ENCODE measurements at regions not wholly inside any gene's neighbourhood (a gene's known extent, or its start where the extent isn't known, plus 50 kb on each side); places are given as distances from the start of the nearest gene placed in this dataset.
"Not testable (repeated sequence)": the region's sequence is repeated elsewhere in the genome, so short reads cannot be mapped to it uniquely, and the experiment has no call there.

DNA sequence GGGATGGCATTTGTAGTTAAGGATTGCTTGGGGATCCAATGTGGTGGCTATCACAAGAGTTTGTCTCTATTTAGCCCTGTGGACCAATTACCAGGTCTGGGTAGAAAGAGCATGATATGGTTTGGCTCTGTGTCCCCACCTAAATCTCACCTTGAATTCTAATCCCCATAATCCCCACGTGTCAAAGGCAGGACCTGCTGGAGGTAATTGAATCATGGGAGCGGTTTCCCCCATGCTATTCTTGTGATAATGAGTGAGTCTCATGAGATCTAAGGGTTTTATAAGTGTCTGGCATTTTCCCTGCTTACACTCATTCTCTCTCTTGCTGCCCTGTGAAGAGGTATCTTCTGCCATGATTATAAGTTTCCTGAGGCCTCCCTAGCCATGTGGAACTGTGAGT lies 86.4 kb upstream of the HS3ST4 start:
- Histone ChIP-seq H3K9me3 (ENCODE audit: control insufficient read depth in 1 of 2, low read length in 2 of 2) (peaks cover 0 to 9% of the 10 kb centered on the region in 2 donors), H3K36me3 (ENCODE audit: control insufficient read depth in 1 of 2, insufficient read depth in 2 of 2, low read length in 2 of 2) (no peaks in the 10 kb centered on the region)

DNA sequence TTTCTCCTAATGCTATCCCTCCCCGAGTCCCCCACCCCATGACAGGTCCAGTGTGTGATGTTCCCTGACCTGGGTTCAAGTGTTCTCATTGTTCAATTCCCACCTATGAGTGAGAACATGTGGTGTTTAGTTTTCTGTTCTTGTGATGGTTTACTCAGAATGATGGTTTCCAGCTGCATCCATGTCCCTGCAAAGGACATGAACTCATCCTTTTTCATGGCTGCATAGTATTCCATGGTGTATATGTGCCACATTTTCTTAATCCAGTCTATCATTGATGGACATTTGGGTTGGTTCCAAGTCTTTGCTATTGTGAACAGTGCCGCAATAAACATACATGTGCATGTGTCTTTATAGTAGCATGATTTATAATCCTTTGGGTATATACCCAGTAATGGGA lies 90.5 kb upstream of the HS3ST4 start:
- H3K4me3 ChIP-seq (ENCODE audit: low read depth in 1 of 2, low read length in 2 of 2); H3K27me3 ChIP-seq (ENCODE audit: low read depth, low read length); H3K9me3 ChIP-seq (ENCODE audit: control insufficient read depth in 1 of 2, low read length in 2 of 2); H3K4me1 ChIP-seq (ENCODE audit: control insufficient read depth in 1 of 2, insufficient read depth in 2 of 2, low read length in 2 of 2); H3K36me3 ChIP-seq (ENCODE audit: control insufficient read depth in 1 of 2, insufficient read depth in 2 of 2, low read length in 2 of 2); H3K27ac ChIP-seq (ENCODE audit: low read length): not testable (repeated sequence)

More for the DNA sequence above, 86.4 kb upstream of the HS3ST4 start:
- H3K27me3 ChIP-seq (ENCODE audit: low read depth, low read length): no peaks in the 10 kb centered on the region
- H3K27ac ChIP-seq (ENCODE audit: low read length): no peak overlapping the region
- H3K4me1 ChIP-seq (ENCODE audit: control insufficient read depth in 1 of 2, insufficient read depth in 2 of 2, low read length in 2 of 2): no peaks in the 10 kb centered on the region
- H3K4me3 ChIP-seq (ENCODE audit: low read depth in 1 of 2, low read length in 2 of 2): no peak overlapping the region

DNA sequence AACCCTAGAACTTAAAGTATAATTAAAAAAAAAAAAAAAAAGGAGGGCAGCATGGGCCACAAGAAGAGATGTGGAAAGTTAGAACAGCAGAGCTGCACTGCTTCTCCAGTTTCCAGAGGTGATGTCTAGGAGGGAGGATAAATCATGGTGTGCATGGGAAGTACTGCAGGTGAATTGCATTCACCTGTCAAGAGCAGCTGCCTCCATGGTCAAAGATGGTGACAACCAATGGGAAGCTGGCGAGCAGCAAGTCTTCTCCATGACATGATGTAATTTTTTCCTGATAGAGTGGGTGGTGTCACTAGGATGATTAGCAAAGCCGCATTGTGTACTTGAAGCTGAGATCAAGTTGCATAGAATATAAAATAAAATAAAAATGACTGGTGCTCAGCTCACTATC lies 95.6 kb upstream of the HS3ST4 start:
- H3K4me1 ChIP-seq (ENCODE audit: control insufficient read depth in 1 of 2, insufficient read depth in 2 of 2, low read length in 2 of 2): no peaks in the 10 kb centered on the region
- H3K4me3 ChIP-seq (ENCODE audit: low read depth in 1 of 2, low read length in 2 of 2): no peak overlapping the region
- H3K9me3 ChIP-seq (ENCODE audit: control insufficient read depth in 1 of 2, low read length in 2 of 2): peaks cover 0 to 3% of the 10 kb centered on the region in 2 donors
- no peak overlapping the region for H3K27ac ChIP-seq (ENCODE audit: low read length)
- H3K27me3 ChIP-seq (ENCODE audit: low read depth, low read length): no peaks in the 10 kb centered on the region
- H3K36me3 ChIP-seq (ENCODE audit: control insufficient read depth in 1 of 2, insufficient read depth in 2 of 2, low read length in 2 of 2): no peaks in the 10 kb centered on the region

DNA sequence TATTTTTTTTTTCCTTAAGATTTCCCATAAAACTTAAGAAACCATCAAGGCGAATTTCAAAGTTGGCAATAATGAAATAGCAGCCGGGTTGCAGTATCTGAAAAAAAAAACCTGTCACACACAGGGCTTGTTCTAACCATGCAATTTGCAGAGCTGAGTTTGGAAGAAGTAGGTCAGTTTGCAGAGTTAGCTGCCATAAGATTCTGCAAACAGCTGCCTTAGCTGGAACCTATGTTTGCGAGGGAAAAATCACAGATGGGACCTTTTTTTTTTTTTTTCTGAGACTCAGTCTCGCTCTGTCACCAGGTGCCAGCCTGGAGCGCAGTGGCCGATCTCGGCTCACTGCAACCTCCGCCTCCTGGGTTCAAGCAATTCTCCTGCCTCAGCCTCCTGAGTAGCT lies 98.5 kb upstream of the HS3ST4 start:
- no peak overlapping the region for H3K27ac ChIP-seq (ENCODE audit: low read length)
- no peaks in the 10 kb centered on the region for H3K4me1 ChIP-seq (ENCODE audit: control insufficient read depth in 1 of 2, insufficient read depth in 2 of 2, low read length in 2 of 2)
- H3K27me3 ChIP-seq (ENCODE audit: low read depth, low read length): no peaks in the 10 kb centered on the region
- H3K36me3 ChIP-seq (ENCODE audit: control insufficient read depth in 1 of 2, insufficient read depth in 2 of 2, low read length in 2 of 2): no peaks in the 10 kb centered on the region
- no peaks in the 10 kb centered on the region for H3K9me3 ChIP-seq (ENCODE audit: control insufficient read depth in 1 of 2, low read length in 2 of 2)
- no peak overlapping the region for H3K4me3 ChIP-seq (ENCODE audit: low read depth in 1 of 2, low read length in 2 of 2)

DNA sequence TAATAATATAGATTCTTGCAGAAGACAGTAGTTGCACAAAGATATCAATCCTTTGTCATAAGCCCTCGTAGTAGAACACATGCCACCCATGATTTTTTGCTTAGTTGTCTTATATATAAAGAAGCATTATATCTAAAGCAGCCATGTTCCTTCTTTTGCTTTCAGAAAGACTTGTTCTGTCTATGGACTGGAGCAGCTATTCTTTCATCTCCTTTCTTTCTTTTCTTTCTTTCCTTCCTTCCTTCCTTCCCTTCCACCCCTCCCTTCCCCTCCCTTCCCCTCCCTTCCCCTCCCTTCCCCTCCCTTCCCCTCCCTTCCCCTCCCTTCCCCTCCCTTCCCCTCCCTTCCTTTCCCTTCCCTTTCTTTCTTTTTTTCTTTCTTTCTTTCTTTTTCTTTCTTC lies 104.0 kb upstream of the HS3ST4 start:
- Histone ChIP-seq H3K4me1 (ENCODE audit: control insufficient read depth in 1 of 2, insufficient read depth in 2 of 2, low read length in 2 of 2) (no peaks in the 10 kb centered on the region), H3K27ac (ENCODE audit: low read length) (no peak overlapping the region), H3K4me3 (ENCODE audit: low read depth in 1 of 2, low read length in 2 of 2) (no peak overlapping the region), H3K9me3 (ENCODE audit: control insufficient read depth in 1 of 2, low read length in 2 of 2) (no peaks in the 10 kb centered on the region), H3K27me3 (ENCODE audit: low read depth, low read length) (no peaks in the 10 kb centered on the region), H3K36me3 (ENCODE audit: control insufficient read depth in 1 of 2, insufficient read depth in 2 of 2, low read length in 2 of 2) (no peaks in the 10 kb centered on the region)

DNA sequence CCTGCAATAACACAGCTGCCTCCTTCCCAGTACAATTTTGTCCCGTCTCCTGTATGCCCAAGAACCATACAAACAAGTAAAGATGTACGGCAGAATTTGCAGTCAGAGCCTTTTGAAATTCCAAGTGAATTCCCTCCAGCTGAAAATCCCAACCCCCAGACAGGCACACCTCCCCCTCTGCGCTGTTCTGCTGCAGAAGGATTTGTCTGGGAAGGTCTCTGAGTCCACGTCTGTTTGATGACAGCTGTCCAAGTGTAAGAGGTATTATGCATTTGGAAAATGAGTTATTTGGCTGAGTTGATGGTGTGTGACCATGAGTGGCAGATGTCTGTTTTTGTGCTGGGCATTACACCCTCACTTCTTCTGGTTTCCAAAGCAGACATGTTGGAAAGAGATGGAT lies 104.9 kb upstream of the HS3ST4 start:
- H3K36me3 ChIP-seq (ENCODE audit: control insufficient read depth in 1 of 2, insufficient read depth in 2 of 2, low read length in 2 of 2): no peaks in the 10 kb centered on the region
- no peaks in the 10 kb centered on the region for H3K4me1 ChIP-seq (ENCODE audit: control insufficient read depth in 1 of 2, insufficient read depth in 2 of 2, low read length in 2 of 2)
- H3K27ac ChIP-seq (ENCODE audit: low read length): no peak overlapping the region
- no peaks in the 10 kb centered on the region for H3K27me3 ChIP-seq (ENCODE audit: low read depth, low read length)
- no peak overlapping the region for H3K4me3 ChIP-seq (ENCODE audit: low read depth in 1 of 2, low read length in 2 of 2)
- H3K9me3 ChIP-seq (ENCODE audit: control insufficient read depth in 1 of 2, low read length in 2 of 2): no peaks in the 10 kb centered on the region

DNA sequence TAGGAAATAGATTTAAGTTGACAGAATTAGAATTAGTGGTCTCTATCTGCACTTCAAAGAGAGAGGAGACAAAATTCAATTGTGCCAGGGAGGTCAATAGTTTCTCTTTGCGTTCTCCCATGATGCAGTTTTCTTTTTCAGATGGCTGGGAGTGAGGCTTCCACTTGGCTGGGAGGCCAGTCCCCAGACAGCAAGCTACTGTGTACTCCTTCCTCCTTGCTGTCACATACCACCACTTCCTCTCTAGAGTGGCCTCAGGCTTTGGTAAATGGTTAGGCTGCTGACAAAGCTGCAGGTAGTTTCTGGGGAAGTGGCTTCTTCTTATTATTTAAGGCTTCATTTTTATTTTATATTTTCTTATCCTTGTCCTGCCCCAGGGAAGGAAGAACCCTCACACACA lies 106.2 kb upstream of the HS3ST4 start:
- Histone ChIP-seq H3K9me3 (ENCODE audit: control insufficient read depth in 1 of 2, low read length in 2 of 2) (no peaks in the 10 kb centered on the region), H3K36me3 (ENCODE audit: control insufficient read depth in 1 of 2, insufficient read depth in 2 of 2, low read length in 2 of 2) (no peaks in the 10 kb centered on the region), H3K4me3 (ENCODE audit: low read depth in 1 of 2, low read length in 2 of 2) (no peak overlapping the region), H3K27ac (ENCODE audit: low read length) (no peak overlapping the region), H3K4me1 (ENCODE audit: control insufficient read depth in 1 of 2, insufficient read depth in 2 of 2, low read length in 2 of 2) (no peaks in the 10 kb centered on the region), H3K27me3 (ENCODE audit: low read depth, low read length) (no peaks in the 10 kb centered on the region)

DNA sequence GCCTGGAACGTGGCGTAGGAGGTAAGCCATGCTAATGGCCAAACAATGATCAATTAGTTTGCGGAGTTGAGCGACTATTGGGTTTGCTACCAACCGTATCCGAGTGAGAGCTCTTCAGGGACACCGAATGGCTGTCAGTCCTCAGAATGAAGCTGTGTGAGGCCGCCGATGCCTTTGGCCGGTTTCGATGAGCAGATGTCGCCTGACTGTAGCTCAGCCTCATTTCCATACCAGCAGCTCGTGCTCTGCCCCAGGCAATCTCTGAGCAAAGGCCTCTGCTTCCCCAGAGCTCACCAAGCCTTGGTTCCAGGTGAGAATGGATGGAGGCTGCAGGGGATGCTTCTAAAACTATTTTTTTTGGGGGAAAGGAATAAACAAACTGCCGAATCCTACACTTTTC lies 111.7 kb upstream of the HS3ST4 start:
- Histone ChIP-seq H3K27ac (ENCODE audit: low read length) (no peak overlapping the region), H3K9me3 (ENCODE audit: control insufficient read depth in 1 of 2, low read length in 2 of 2) (no peaks in the 10 kb centered on the region), H3K36me3 (ENCODE audit: control insufficient read depth in 1 of 2, insufficient read depth in 2 of 2, low read length in 2 of 2) (no peaks in the 10 kb centered on the region), H3K27me3 (ENCODE audit: low read depth, low read length) (no peaks in the 10 kb centered on the region), H3K4me1 (ENCODE audit: control insufficient read depth in 1 of 2, insufficient read depth in 2 of 2, low read length in 2 of 2) (no peaks in the 10 kb centered on the region), H3K4me3 (ENCODE audit: low read depth in 1 of 2, low read length in 2 of 2) (no peak overlapping the region)

DNA sequence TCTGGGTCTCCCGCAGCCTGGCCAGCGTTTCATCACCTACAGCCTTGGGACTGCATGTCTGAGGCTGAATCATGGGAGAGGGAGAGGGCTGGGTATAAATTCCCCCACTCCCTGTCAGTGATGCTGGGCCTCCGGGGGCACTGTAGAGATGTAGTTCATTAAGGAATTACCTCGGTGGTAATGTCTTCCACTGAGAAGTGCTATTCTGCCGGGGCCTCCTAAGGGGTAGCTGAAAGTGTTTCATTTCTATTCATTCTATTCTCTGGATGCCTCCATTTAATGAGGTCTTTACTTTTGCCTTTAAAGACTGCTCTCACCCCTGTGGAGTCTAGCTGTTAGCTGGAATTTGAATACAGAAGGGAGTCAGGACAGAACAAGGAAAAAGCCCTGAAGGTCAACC lies 116.4 kb upstream of the HS3ST4 start:
- Histone ChIP-seq H3K36me3 (ENCODE audit: control insufficient read depth in 1 of 2, insufficient read depth in 2 of 2, low read length in 2 of 2) (no peaks in the 10 kb centered on the region), H3K9me3 (ENCODE audit: control insufficient read depth in 1 of 2, low read length in 2 of 2) (no peaks in the 10 kb centered on the region), H3K4me1 (ENCODE audit: control insufficient read depth in 1 of 2, insufficient read depth in 2 of 2, low read length in 2 of 2) (no peaks in the 10 kb centered on the region), H3K4me3 (ENCODE audit: low read depth in 1 of 2, low read length in 2 of 2) (no peak overlapping the region), H3K27me3 (ENCODE audit: low read depth, low read length) (no peaks in the 10 kb centered on the region), H3K27ac (ENCODE audit: low read length) (no peak overlapping the region)

DNA sequence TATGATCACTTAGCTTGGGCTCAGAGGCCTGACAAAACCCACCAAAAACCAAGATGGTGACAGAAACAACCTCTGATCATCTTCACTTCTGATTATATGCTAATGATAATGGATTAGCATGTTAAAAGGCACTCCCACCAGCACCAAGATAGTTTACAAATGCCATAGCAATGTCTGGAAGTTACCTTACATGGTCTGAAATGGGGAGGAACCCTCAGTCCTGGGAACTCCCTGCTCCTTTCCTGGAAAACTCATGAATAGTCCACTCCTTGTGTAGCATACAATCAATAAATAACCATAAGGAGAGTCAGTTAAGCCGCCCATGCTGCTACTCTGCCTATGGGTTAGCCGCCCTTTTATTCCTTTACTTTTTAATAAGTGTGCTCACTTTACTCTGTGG lies 120.0 kb upstream of the HS3ST4 start:
- Histone ChIP-seq H3K27ac (ENCODE audit: low read length) (no peak overlapping the region), H3K4me1 (ENCODE audit: control insufficient read depth in 1 of 2, insufficient read depth in 2 of 2, low read length in 2 of 2) (no peaks in the 10 kb centered on the region), H3K36me3 (ENCODE audit: control insufficient read depth in 1 of 2, insufficient read depth in 2 of 2, low read length in 2 of 2) (no peaks in the 10 kb centered on the region)

DNA sequence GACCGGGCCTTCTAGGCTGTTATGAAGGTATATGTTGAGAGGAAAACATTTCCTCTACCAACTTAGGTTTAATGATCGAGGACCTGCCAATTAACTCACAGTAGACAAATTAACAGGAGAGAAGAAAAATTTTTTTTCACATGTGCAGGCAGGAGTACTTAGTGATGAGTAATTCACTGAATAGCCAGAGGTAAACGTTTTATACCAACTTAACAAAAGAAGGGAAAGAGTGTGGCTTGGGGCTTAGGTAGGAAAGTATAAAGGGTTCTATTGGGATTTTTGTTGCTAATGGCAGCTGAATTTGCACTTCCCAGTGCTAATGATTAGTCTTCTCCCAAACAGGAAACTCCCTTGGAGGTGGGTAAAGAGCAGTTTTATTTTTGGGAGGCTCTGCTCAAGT lies 121.6 kb upstream of the HS3ST4 start:
- Histone ChIP-seq H3K36me3 (ENCODE audit: control insufficient read depth in 1 of 2, insufficient read depth in 2 of 2, low read length in 2 of 2) (no peaks in the 10 kb centered on the region), H3K9me3 (ENCODE audit: control insufficient read depth in 1 of 2, low read length in 2 of 2) (peaks cover 0 to 4% of the 10 kb centered on the region in 2 donors), H3K4me1 (ENCODE audit: control insufficient read depth in 1 of 2, insufficient read depth in 2 of 2, low read length in 2 of 2) (no peaks in the 10 kb centered on the region), H3K4me3 (ENCODE audit: low read depth in 1 of 2, low read length in 2 of 2) (no peak overlapping the region), H3K27me3 (ENCODE audit: low read depth, low read length) (no peaks in the 10 kb centered on the region), H3K27ac (ENCODE audit: low read length) (no peak overlapping the region)

More for the DNA sequence above, 120.0 kb upstream of the HS3ST4 start:
- no peaks in the 10 kb centered on the region for H3K9me3 ChIP-seq (ENCODE audit: control insufficient read depth in 1 of 2, low read length in 2 of 2)
- H3K4me3 ChIP-seq (ENCODE audit: low read depth in 1 of 2, low read length in 2 of 2): no peak overlapping the region
- no peaks in the 10 kb centered on the region for H3K27me3 ChIP-seq (ENCODE audit: low read depth, low read length)

DNA sequence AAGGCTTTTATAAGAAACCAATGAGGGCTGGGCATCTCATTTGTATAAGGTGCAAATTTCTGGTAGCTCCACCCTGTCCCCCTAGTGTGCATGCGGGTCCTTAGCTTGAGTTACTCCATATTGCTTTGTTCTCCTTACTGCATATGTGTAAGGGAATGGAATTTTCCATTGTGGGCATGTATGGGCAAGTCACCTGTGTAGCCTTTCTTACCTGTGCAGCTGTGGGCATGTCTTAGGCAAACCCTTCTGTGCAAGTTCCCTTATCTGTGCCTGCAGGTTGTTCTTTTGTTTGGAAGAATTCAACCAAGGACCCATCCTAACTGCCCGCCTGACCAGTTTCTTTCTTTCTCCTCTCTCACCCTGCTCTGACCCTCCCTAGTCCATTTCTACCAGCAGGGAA lies 122.8 kb upstream of the HS3ST4 start:
- H3K36me3 ChIP-seq (ENCODE audit: control insufficient read depth in 1 of 2, insufficient read depth in 2 of 2, low read length in 2 of 2): no peaks in the 10 kb centered on the region
- H3K27ac ChIP-seq (ENCODE audit: low read length): no peak overlapping the region
- H3K9me3 ChIP-seq (ENCODE audit: control insufficient read depth in 1 of 2, low read length in 2 of 2): peaks cover 0 to 4% of the 10 kb centered on the region in 2 donors
- no peaks in the 10 kb centered on the region for H3K4me1 ChIP-seq (ENCODE audit: control insufficient read depth in 1 of 2, insufficient read depth in 2 of 2, low read length in 2 of 2)
- no peaks in the 10 kb centered on the region for H3K27me3 ChIP-seq (ENCODE audit: low read depth, low read length)
- H3K4me3 ChIP-seq (ENCODE audit: low read depth in 1 of 2, low read length in 2 of 2): no peak overlapping the region
